ENCODE measurements at regions not wholly inside any gene's neighbourhood (a gene's known extent, or its start where the extent isn't known, plus 50 kb on each side); places are given as distances from the start of the nearest gene placed in this dataset.

DNA sequence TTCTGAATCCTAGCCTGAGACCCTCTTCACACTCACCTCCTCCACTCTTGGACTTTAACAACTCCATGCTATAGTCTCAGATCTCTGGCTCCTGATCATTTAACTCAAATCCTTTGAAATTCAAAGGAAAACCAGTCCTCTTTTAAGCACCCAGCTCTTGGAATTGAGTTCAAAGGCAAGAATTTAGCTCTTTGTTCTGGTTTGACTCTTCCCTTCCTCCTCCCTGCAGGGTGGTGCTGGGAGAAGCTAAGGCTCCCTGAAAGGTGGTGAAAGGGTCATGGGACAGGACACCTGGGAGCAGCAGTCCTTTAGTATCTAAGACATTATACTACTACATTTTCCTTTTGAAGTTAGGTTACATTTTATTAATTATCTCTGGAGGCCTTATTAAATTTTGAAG, 259.4 kb downstream of the CCSER2 start:
- TF ChIP-seq, protein P1, sequence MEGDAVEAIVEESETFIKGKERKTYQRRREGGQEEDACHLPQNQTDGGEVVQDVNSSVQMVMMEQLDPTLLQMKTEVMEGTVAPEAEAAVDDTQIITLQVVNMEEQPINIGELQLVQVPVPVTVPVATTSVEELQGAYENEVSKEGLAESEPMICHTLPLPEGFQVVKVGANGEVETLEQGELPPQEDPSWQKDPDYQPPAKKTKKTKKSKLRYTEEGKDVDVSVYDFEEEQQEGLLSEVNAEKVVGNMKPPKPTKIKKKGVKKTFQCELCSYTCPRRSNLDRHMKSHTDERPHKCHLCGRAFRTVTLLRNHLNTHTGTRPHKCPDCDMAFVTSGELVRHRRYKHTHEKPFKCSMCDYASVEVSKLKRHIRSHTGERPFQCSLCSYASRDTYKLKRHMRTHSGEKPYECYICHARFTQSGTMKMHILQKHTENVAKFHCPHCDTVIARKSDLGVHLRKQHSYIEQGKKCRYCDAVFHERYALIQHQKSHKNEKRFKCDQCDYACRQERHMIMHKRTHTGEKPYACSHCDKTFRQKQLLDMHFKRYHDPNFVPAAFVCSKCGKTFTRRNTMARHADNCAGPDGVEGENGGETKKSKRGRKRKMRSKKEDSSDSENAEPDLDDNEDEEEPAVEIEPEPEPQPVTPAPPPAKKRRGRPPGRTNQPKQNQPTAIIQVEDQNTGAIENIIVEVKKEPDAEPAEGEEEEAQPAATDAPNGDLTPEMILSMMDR (IDR thresholded peaks at IDR 0.05; ENCODE audit: poor library complexity) = no peak
- TF ChIP-seq EZH2 (IDR thresholded peaks at IDR 0.05; ENCODE audit: borderline replicate concordance) (no peak), EZH2phosphoT487 (IDR thresholded peaks at IDR 0.05; ENCODE audit: low read depth, severe bottlenecking, unreplicated experiment) (no peak)
